ENCODE measurements at regions not wholly inside any gene's neighbourhood (a gene's known extent, or its start where the extent isn't known, plus 50 kb on each side); places are given as distances from the start of the nearest gene placed in this dataset.

GRCh38 chr3:75061806-75062205 lies 447.3 kb upstream of the CNTN3 start:
- Mint-ChIP-seq H3K4me3 (no peak overlapping the region), H3K9me3 (peaks cover 8 to 33% (median 12%) of the 10 kb centered on the region in 9 donors), H3K27me3 (no peaks in the 10 kb centered on the region), H3K36me3 (no peaks in the 10 kb centered on the region), H3K4me1 (no peaks in the 10 kb centered on the region), H3K27ac (no peak overlapping the region)
- ATAC-seq (no peak), DNase-seq (no peak)
- POLR2A ChIA-PET, result no interaction called here

- DNase-seq, result no peak
- Mint-ChIP-seq H3K27ac (no peak overlapping the region), H3K4me1 (no peaks in the 10 kb centered on the region), H3K4me3 (no peak overlapping the region), H3K36me3 (no peaks in the 10 kb centered on the region), H3K9me3 (peaks cover 0 to 19% (median 5%) of the 10 kb centered on the region in 9 donors), H3K27me3 (no peaks in the 10 kb centered on the region)
- no peak for ATAC-seq
- POLR2A ChIA-PET, result no interaction called here
Measured at GRCh38 chr3:75075158-75075557, 460.7 kb upstream of the CNTN3 start.

- H3K27me3 Mint-ChIP-seq, result no peaks in the 10 kb centered on the region
- no peak overlapping the region for H3K27ac Mint-ChIP-seq
- DNase-seq, result no peak
- POLR2A ChIA-PET, result no interaction called here
- no peaks in the 10 kb centered on the region for H3K4me1 Mint-ChIP-seq
- ATAC-seq, result no peak
- peaks cover 0 to 22% (median 5%) of the 10 kb centered on the region in 9 donors for H3K9me3 Mint-ChIP-seq
- no peaks in the 10 kb centered on the region for H3K36me3 Mint-ChIP-seq
- H3K4me3 Mint-ChIP-seq, result no peak overlapping the region
Measured at GRCh38 chr3:75076481-75076880, 462.0 kb upstream of the CNTN3 start.

- no peaks in the 10 kb centered on the region for H3K36me3 Mint-ChIP-seq
- peaks cover 0 to 24% (median 5%) of the 10 kb centered on the region in 9 donors for H3K9me3 Mint-ChIP-seq
- H3K4me3 Mint-ChIP-seq, result no peak overlapping the region
- no peak for DNase-seq
- no peaks in the 10 kb centered on the region for H3K27me3 Mint-ChIP-seq
- POLR2A ChIA-PET, result no interaction called here
- ATAC-seq, result no peak
- no peaks in the 10 kb centered on the region for H3K4me1 Mint-ChIP-seq
- no peak overlapping the region for H3K27ac Mint-ChIP-seq
Measured at GRCh38 chr3:75078290-75078689, 463.8 kb upstream of the CNTN3 start.

- POLR2A ChIA-PET, result no interaction called here
- Mint-ChIP-seq H3K9me3 (peaks cover 0 to 31% (median 5%) of the 10 kb centered on the region in 9 donors), H3K27me3 (no peaks in the 10 kb centered on the region), H3K4me1 (no peaks in the 10 kb centered on the region), H3K27ac (no peak overlapping the region), H3K4me3 (no peak overlapping the region), H3K36me3 (no peaks in the 10 kb centered on the region)
- ATAC-seq, result no peak
- no peak for DNase-seq
Measured at GRCh38 chr3:75082845-75083244, 468.4 kb upstream of the CNTN3 start.

GRCh38 chr3:75089841-75090240 lies 475.4 kb upstream of the CNTN3 start:
- POLR2A ChIA-PET, result no interaction called here
- H3K27me3 Mint-ChIP-seq, result no peaks in the 10 kb centered on the region
- no peak for ATAC-seq
- H3K4me3 Mint-ChIP-seq, result no peak overlapping the region
- no peaks in the 10 kb centered on the region for H3K36me3 Mint-ChIP-seq
- H3K4me1 Mint-ChIP-seq, result no peaks in the 10 kb centered on the region
- DNase-seq, result no peak
- no peak overlapping the region for H3K27ac Mint-ChIP-seq
- H3K9me3 Mint-ChIP-seq, result peaks cover 0 to 14% (median 11%) of the 10 kb centered on the region in 9 donors

- Mint-ChIP-seq H3K27ac (no peak overlapping the region), H3K36me3 (peaks cover 0 to 21% (median 0%) of the 10 kb centered on the region in 3 donors), H3K9me3 (peaks cover 6 to 49% (median 18%) of the 10 kb centered on the region in 9 donors), H3K4me3 (no peak overlapping the region), H3K4me1 (no peaks in the 10 kb centered on the region), H3K27me3 (peaks cover 0 to 3% (median 0%) of the 10 kb centered on the region in 5 donors)
- POLR2A ChIA-PET, result no interaction called here
- DNase-seq, result no peak
- ATAC-seq, result no peak
Measured at GRCh38 chr3:75101329-75102147, 487.1 kb upstream of the CNTN3 start.

GRCh38 chr3:75110741-75111140 lies 496.3 kb upstream of the CNTN3 start:
- no peak for DNase-seq
- no peak overlapping the region for H3K27ac Mint-ChIP-seq
- no peak for ATAC-seq
- H3K4me1 Mint-ChIP-seq, result no peaks in the 10 kb centered on the region
- H3K27me3 Mint-ChIP-seq, result peaks cover 0 to 3% (median 0%) of the 10 kb centered on the region in 5 donors
- no peak overlapping the region for H3K4me3 Mint-ChIP-seq
- H3K36me3 Mint-ChIP-seq, result no peaks in the 10 kb centered on the region
- peaks cover 0 to 4% (median 0%) of the 10 kb centered on the region in 9 donors for H3K9me3 Mint-ChIP-seq
- POLR2A ChIA-PET, result no interaction called here

- POLR2A ChIA-PET, result no interaction called here
- Mint-ChIP-seq H3K4me1 (no peaks in the 10 kb centered on the region), H3K9me3 (peaks cover 0 to 15% (median 5%) of the 10 kb centered on the region in 9 donors), H3K27ac (no peak overlapping the region), H3K36me3 (no peaks in the 10 kb centered on the region), H3K27me3 (no peaks in the 10 kb centered on the region), H3K4me3 (no peak overlapping the region)
- no peak for ATAC-seq
- DNase-seq, result no peak
Measured at GRCh38 chr3:75115695-75116094, 501.2 kb upstream of the CNTN3 start.

GRCh38 chr3:75118779-75119178 lies 504.3 kb upstream of the CNTN3 start:
- POLR2A ChIA-PET, result no interaction called here
- no peak for DNase-seq
- H3K27ac Mint-ChIP-seq, result no peak overlapping the region
- H3K27me3 Mint-ChIP-seq, result no peaks in the 10 kb centered on the region
- H3K36me3 Mint-ChIP-seq, result no peaks in the 10 kb centered on the region
- H3K4me3 Mint-ChIP-seq, result no peak overlapping the region
- H3K9me3 Mint-ChIP-seq, result peaks cover 0 to 15% (median 5%) of the 10 kb centered on the region in 9 donors
- H3K4me1 Mint-ChIP-seq, result no peaks in the 10 kb centered on the region
- no peak for ATAC-seq

GRCh38 chr3:75126556-75126955 lies 512.1 kb upstream of the CNTN3 start:
- no peak for DNase-seq
- no peaks in the 10 kb centered on the region for H3K4me1 Mint-ChIP-seq
- no peak for ATAC-seq
- peaks cover 0 to 3% (median 0%) of the 10 kb centered on the region in 5 donors for H3K27me3 Mint-ChIP-seq
- H3K4me3 Mint-ChIP-seq, result no peak overlapping the region
- no peak overlapping the region for H3K27ac Mint-ChIP-seq
- POLR2A ChIA-PET, result no interaction called here
- H3K36me3 Mint-ChIP-seq, result no peaks in the 10 kb centered on the region
- H3K9me3 Mint-ChIP-seq, result peaks cover 0 to 19% (median 0%) of the 10 kb centered on the region in 9 donors

- POLR2A ChIA-PET, result no interaction called here
Measured at GRCh38 chr3:75129101-75129500, 514.6 kb upstream of the CNTN3 start.

GRCh38 chr3:75136100-75136897 lies 521.8 kb upstream of the CNTN3 start:
- no peaks in the 10 kb centered on the region for H3K27me3 Mint-ChIP-seq
- ATAC-seq, result no peak
- no peak for DNase-seq
- H3K4me1 Mint-ChIP-seq, result no peaks in the 10 kb centered on the region
- H3K36me3 Mint-ChIP-seq, result no peaks in the 10 kb centered on the region
- H3K4me3 Mint-ChIP-seq, result no peak overlapping the region
- peaks cover 0 to 32% (median 5%) of the 10 kb centered on the region in 9 donors for H3K9me3 Mint-ChIP-seq
- POLR2A ChIA-PET, result no interaction called here
- no peak overlapping the region for H3K27ac Mint-ChIP-seq

More at GRCh38 chr3:75129101-75129500, 514.6 kb upstream of the CNTN3 start:
- no peak overlapping the region for H3K4me3 Mint-ChIP-seq
- H3K9me3 Mint-ChIP-seq, result peaks cover 0 to 19% (median 5%) of the 10 kb centered on the region in 9 donors
- H3K4me1 Mint-ChIP-seq, result no peaks in the 10 kb centered on the region
- peaks cover 0 to 3% (median 0%) of the 10 kb centered on the region in 5 donors for H3K27me3 Mint-ChIP-seq
- no peak overlapping the region for H3K27ac Mint-ChIP-seq
- ATAC-seq (no peak), DNase-seq (no peak)
- H3K36me3 Mint-ChIP-seq, result no peaks in the 10 kb centered on the region
